Fibroblast of lung (primary cell): ENCODE measurements at regions not wholly inside any gene's neighbourhood (a gene's known extent, or its start where the extent isn't known, plus 50 kb on each side); places are given as distances from the start of the nearest gene placed in this dataset.
"Not testable (repeated sequence)": the region's sequence is repeated elsewhere in the genome, so short reads cannot be mapped to it uniquely, and the experiment has no call there.

Experiments used
- DNase-seq, 2 donors: peaks; one replicate each; pipeline versions ENCODE4 v3.0.0 to v3.0.0-alpha.2; 2010; ENCODE audit warnings: low read depth in 2 of 2
- H2AFZ ChIP-seq: 2 replicates; pipeline ENCODE4 v1.5.1; 2012; ENCODE audit warnings: low read length, control low read depth, inconsistent platforms
- H3K27ac ChIP-seq: 2 replicates; pipeline ENCODE4 v1.5.1; 2011; ENCODE audit warnings: low read length, control low read depth; ENCODE audit not compliant: insufficient read depth
- H3K27me3 ChIP-seq: 2 replicates; pipeline ENCODE4 v1.5.1; 2011; ENCODE audit warnings: mild to moderate bottlenecking, low read length; ENCODE audit not compliant: control insufficient read depth, insufficient read depth
- H3K36me3 ChIP-seq: 2 replicates; pipeline ENCODE4 v1.5.1; 2011; ENCODE audit warnings: low read length; ENCODE audit not compliant: control insufficient read depth, insufficient read depth
- H3K4me1 ChIP-seq: 2 replicates; pipeline ENCODE4 v1.5.1; 2011; ENCODE audit warnings: low read length; ENCODE audit not compliant: control insufficient read depth, insufficient read depth; ENCODE audit errors: extremely low read depth
- H3K4me2 ChIP-seq: 2 replicates; pipeline ENCODE4 v1.5.1; 2011; ENCODE audit warnings: low read length, control low read depth; ENCODE audit not compliant: insufficient read depth; ENCODE audit errors: extremely low read depth
- H3K4me3 ChIP-seq, 4 experiments: fragments of 200-600 bp in 1 of 4; sonication (generic) in 1 of 4; replicated peaks in 1 of 4; 2 replicates each; pipeline ENCODE4 v1.5.1; 2011 to 2016; ENCODE audit warnings: low read length in 4 of 4, low read depth in 3 of 4, mild to moderate bottlenecking in 3 of 4, control low read depth in 2 of 4, inconsistent platforms in 1 of 4, mixed read lengths in 1 of 4; ENCODE audit not compliant: insufficient read depth in 1 of 4; ENCODE audit errors: control extremely low read depth in 1 of 4
- H3K79me2 ChIP-seq: 2 replicates; pipeline ENCODE4 v1.5.1; 2012; ENCODE audit warnings: mild to moderate bottlenecking, low read length, inconsistent platforms; ENCODE audit not compliant: control insufficient read depth, insufficient read depth
- H3K9ac ChIP-seq: 2 replicates; pipeline ENCODE4 v1.5.1; 2011; ENCODE audit warnings: mild to moderate bottlenecking, low read length, control low read depth; ENCODE audit not compliant: insufficient read depth
- H3K9me3 ChIP-seq: 2 replicates; pipeline ENCODE4 v1.5.1; 2012; ENCODE audit warnings: low read depth, low read length; ENCODE audit not compliant: control insufficient read depth, insufficient read depth
- H4K20me1 ChIP-seq: 2 replicates; pipeline ENCODE4 v1.5.1; 2011; ENCODE audit warnings: low read length; ENCODE audit not compliant: control insufficient read depth, insufficient read depth; ENCODE audit errors: extremely low read depth
- EZH2 ChIP-seq: IDR thresholded peaks from 2 replicates; pipeline ENCODE4 v1.5.1; 2012; ENCODE audit warnings: low read length, control low read depth, mild to moderate bottlenecking; ENCODE audit errors: missing control alignments
- TF ChIP-seq, protein P1 (sequence below), 2 donors: IDR thresholded peaks in 1 of 2; conservative IDR thresholded peaks in 1 of 2; 1 replicate in 1 of 2; 2 replicates in 1 of 2; pipeline ENCODE4 v1.5.1; 2011 to 2012; ENCODE audit warnings: low read length in 2 of 2, control low read depth in 1 of 2, inconsistent platforms in 1 of 2, low read depth in 1 of 2, mild to moderate bottlenecking in 1 of 2

DNA sequence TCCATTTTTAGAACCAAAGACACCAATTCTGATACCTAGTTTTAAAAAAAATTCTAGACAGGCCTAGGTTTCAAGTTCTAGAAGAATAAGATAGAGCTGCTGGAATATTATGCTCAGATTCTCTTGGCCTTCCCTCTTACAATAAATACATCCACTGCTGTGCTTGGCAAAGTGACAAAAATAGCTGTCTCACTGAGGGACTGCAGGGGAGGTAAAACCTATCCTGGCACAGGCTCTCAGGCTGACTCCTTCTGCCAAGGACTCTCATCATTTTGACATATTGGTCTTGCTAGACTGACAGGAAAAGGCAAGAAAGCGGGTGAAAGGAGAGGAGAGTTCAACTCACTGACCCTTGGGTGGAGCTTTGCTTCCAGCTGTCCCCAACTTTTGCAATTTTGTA, 197.0 kb upstream of the LHX8 start:
- Histone ChIP-seq H3K36me3 (no peaks in the 10 kb centered on the region), H3K9ac (no peak overlapping the region), H3K9me3 (no peaks in the 10 kb centered on the region), H3K4me2 (no peak overlapping the region), H3K79me2 (no peaks in the 10 kb centered on the region), H3K4me1 (no peaks in the 10 kb centered on the region), H3K27me3 (no peaks in the 10 kb centered on the region), H4K20me1 (no peaks in the 10 kb centered on the region), H2AFZ (no peak overlapping the region), H3K27ac (no peak overlapping the region), H3K4me3 (no peak overlapping the region)
- no peak for DNase-seq
- TF ChIP-seq EZH2 = no peak
- TF ChIP-seq, protein P1, sequence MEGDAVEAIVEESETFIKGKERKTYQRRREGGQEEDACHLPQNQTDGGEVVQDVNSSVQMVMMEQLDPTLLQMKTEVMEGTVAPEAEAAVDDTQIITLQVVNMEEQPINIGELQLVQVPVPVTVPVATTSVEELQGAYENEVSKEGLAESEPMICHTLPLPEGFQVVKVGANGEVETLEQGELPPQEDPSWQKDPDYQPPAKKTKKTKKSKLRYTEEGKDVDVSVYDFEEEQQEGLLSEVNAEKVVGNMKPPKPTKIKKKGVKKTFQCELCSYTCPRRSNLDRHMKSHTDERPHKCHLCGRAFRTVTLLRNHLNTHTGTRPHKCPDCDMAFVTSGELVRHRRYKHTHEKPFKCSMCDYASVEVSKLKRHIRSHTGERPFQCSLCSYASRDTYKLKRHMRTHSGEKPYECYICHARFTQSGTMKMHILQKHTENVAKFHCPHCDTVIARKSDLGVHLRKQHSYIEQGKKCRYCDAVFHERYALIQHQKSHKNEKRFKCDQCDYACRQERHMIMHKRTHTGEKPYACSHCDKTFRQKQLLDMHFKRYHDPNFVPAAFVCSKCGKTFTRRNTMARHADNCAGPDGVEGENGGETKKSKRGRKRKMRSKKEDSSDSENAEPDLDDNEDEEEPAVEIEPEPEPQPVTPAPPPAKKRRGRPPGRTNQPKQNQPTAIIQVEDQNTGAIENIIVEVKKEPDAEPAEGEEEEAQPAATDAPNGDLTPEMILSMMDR (conservative IDR thresholded peaks at IDR 0.05 in 1 of 2, IDR thresholded peaks at IDR 0.05 in 1 of 2; ENCODE audit: low read depth in 1 of 2, low read length in 2 of 2) = no peak

DNA sequence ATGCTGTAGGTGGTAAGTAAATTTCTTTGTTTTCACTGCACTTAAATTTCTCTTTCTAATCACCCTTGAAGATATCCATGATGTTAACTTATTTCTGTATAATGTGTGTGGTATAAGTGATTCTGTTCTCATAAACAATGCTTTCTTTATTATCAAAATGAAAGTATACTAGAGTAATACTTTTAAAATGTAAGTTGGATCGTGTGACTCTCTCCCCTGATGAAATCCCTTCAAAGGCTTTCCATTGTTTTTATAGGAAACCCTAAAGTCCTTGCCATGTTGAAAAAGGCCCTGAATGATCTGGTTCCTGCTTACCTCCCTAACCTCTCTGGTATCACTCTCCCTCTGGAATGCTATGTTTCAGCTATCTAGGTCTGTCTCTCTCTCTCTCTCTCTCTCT, 191.1 kb upstream of the LHX8 start:
- H3K27ac ChIP-seq = no peak overlapping the region
- H3K4me3 ChIP-seq = no peak overlapping the region
- H3K36me3 ChIP-seq = no peaks in the 10 kb centered on the region
- H3K9me3 ChIP-seq = no peaks in the 10 kb centered on the region
- no peaks in the 10 kb centered on the region for H4K20me1 ChIP-seq
- H3K4me1 ChIP-seq = no peaks in the 10 kb centered on the region
- H3K27me3 ChIP-seq = no peaks in the 10 kb centered on the region
- no peak overlapping the region for H3K9ac ChIP-seq
- DNase-seq = no peak
- H3K79me2 ChIP-seq = no peaks in the 10 kb centered on the region
- H2AFZ ChIP-seq = no peak overlapping the region
- no peak overlapping the region for H3K4me2 ChIP-seq
- TF ChIP-seq, protein P1 (conservative IDR thresholded peaks at IDR 0.05 in 1 of 2, IDR thresholded peaks at IDR 0.05 in 1 of 2; ENCODE audit: low read depth in 1 of 2, low read length in 2 of 2) = no peak
- no peak for TF ChIP-seq EZH2

DNA sequence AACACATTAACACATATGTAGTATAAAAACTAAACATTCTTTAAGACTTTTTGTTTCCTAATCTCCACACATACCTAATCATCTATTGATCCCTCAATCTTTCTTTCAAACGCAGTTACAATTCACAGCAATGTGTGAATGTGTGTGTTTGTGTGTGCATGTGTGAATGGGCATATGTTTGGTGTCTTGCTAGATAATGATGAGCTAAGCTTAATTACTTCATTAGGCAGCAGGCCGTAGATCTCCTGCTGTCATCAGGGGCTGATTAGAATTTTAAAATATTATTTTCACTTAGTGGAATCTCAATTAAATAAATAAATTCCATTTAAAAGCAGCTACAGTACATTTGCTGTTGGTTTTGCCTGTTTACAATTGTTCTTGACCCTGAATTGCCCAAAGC, 187.8 kb upstream of the LHX8 start:
- TF ChIP-seq, protein P1 (conservative IDR thresholded peaks at IDR 0.05 in 1 of 2, IDR thresholded peaks at IDR 0.05 in 1 of 2; ENCODE audit: low read depth in 1 of 2, low read length in 2 of 2) = no peak
- no peak for TF ChIP-seq EZH2
- no peaks in the 10 kb centered on the region for H4K20me1 ChIP-seq
- no peak overlapping the region for H2AFZ ChIP-seq
- H3K27ac ChIP-seq = no peak overlapping the region
- H3K4me1 ChIP-seq = no peaks in the 10 kb centered on the region
- H3K27me3 ChIP-seq = no peaks in the 10 kb centered on the region
- H3K36me3 ChIP-seq = no peaks in the 10 kb centered on the region
- H3K4me3 ChIP-seq = no peak overlapping the region
- no peaks in the 10 kb centered on the region for H3K79me2 ChIP-seq
- no peak overlapping the region for H3K4me2 ChIP-seq
- H3K9ac ChIP-seq = no peak overlapping the region
- no peak for DNase-seq
- H3K9me3 ChIP-seq = no peaks in the 10 kb centered on the region

DNA sequence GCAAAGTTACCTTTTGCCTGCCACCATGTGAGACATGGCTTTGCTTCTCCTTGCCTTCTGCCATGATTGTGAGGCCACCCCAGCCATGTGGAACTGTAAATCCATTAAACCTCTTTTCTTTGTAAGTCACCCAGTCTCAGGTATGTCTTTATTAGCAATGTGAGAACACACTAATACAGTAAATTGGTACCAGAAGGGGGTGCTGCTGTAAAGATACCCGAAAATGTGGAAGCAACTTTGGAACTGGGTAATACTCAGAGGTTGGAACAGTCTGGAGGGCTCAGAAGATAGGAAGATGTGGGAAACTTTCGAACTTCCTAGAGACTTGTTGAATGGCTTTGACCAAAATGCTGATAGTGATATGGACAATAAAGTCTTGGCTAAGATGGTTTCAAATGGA, 184.8 kb upstream of the LHX8 start:
- H2AFZ ChIP-seq, DNase-seq, H3K4me1 ChIP-seq, H3K79me2 ChIP-seq, H3K27ac ChIP-seq, H3K4me3 ChIP-seq, H3K9me3 ChIP-seq, H4K20me1 ChIP-seq, H3K9ac ChIP-seq, H3K4me2 ChIP-seq, H3K36me3 ChIP-seq, H3K27me3 ChIP-seq: not testable (repeated sequence)

DNA sequence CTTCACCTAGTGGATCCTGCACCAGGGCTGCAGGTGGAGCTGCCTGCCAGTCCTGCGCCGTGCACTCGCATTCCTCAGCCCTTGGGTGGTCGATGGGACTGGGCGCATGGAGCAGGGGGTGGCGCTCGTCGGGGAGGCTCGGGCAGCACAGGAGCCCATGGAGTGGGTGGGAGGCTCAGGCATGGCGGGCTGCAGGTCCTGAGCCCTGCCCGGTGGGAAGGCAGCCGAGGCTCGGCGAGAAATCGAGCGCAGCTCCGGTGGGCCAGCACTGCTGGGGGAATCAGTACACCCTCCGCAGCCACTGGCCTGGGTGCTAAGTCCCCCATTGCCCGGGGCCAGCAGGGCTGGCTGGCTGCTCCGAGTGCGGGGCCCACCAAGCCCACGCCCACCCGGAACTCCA, 182.2 kb upstream of the LHX8 start:
- H2AFZ ChIP-seq, H3K79me2 ChIP-seq, H3K27ac ChIP-seq, H4K20me1 ChIP-seq, H3K9me3 ChIP-seq, H3K9ac ChIP-seq, H3K36me3 ChIP-seq, H3K4me3 ChIP-seq, H3K4me1 ChIP-seq, DNase-seq, H3K27me3 ChIP-seq, H3K4me2 ChIP-seq: not testable (repeated sequence)
